ENCODE measurements at regions not wholly inside any gene's neighbourhood (a gene's known extent, or its start where the extent isn't known, plus 50 kb on each side); places are given as distances from the start of the nearest gene placed in this dataset.

DNA sequence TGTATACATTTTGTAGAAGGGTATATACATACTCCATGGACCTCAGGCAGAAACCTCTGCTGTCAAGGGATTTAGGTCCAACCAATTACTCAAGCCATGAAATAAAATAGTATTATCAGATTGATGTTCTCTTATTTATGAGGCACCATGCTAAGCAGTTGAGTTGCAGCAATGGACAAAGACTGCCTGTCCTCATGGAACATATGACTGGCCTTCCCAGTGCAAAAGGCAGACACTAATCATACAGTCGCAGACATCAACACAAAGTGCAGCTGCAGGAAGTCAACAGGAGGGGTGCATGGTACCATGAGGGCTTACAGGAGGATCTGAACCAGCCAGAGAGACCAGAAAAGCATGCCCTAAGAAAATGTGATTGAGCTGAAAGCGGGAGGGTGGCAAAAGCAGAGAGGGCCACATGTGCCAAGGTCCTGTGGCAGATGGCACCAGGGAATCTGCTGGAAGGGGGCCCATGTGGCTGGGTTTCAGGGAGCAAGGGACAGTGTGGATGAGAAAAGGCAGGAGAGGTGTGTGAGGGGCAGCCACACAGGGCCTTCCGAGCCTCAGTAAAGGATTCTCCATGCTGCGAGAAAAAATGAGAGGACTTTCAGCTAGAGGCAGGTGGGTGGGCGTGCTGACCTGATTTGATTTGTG lies 61.4 kb upstream of the RNF152 start:
- peaks cover 0 to 4% (median 0%) of the 10 kb centered on the region in 11 experiments; a peak in 1 of 22 replicates for H4K20me1 ChIP-seq
- peaks cover 0 to 82% (median 0%) of the 10 kb centered on the region in 11 experiments; a peak in 4 of 22 replicates for H3K27me3 ChIP-seq
- H3K4me1 ChIP-seq = peaks cover 20 to 48% (median 34%) of the 10 kb centered on the region in 10 experiments
- H3K27ac ChIP-seq = no peak overlapping the region
- no peak overlapping the region for H3K4me2 ChIP-seq
- peaks cover 0 to 10% (median 0%) of the 10 kb centered on the region in 11 experiments; a peak in 3 of 22 replicates for H3K36me3 ChIP-seq
- H3K4me3 ChIP-seq = no peak overlapping the region
- no peak for TF ChIP-seq Cebpa-rat (IDR thresholded peaks at IDR 0.05)
- peaks cover 35 to 58% (median 51%) of the 10 kb centered on the region in 11 experiments for H3K9me3 ChIP-seq (replicated peaks in 1 of 11)
- H3K9ac ChIP-seq = no peak overlapping the region

- Histone ChIP-seq H3K9ac (no peak overlapping the region), H3K27me3 (peaks cover 0 to 82% (median 0%) of the 10 kb centered on the region in 11 experiments; a peak in 5 of 22 replicates), H3K4me3 (no peak overlapping the region), H3K4me2 (no peak overlapping the region), H3K4me1 (peaks cover 19 to 45% (median 33%) of the 10 kb centered on the region in 10 experiments), H3K9me3 (replicated peaks in 1 of 11) (peaks cover 29 to 52% (median 45%) of the 10 kb centered on the region in 11 experiments), H3K27ac (no peak overlapping the region), H4K20me1 (peaks cover 0 to 4% (median 0%) of the 10 kb centered on the region in 11 experiments; a peak in 1 of 22 replicates), H3K36me3 (peaks cover 0 to 10% (median 0%) of the 10 kb centered on the region in 11 experiments; a peak in 3 of 22 replicates)
- TF ChIP-seq Cebpa-rat (IDR thresholded peaks at IDR 0.05) = no peak
Observed at GRCh38 chr18:61953641-61954040, 60.8 kb upstream of the RNF152 start.

DNA sequence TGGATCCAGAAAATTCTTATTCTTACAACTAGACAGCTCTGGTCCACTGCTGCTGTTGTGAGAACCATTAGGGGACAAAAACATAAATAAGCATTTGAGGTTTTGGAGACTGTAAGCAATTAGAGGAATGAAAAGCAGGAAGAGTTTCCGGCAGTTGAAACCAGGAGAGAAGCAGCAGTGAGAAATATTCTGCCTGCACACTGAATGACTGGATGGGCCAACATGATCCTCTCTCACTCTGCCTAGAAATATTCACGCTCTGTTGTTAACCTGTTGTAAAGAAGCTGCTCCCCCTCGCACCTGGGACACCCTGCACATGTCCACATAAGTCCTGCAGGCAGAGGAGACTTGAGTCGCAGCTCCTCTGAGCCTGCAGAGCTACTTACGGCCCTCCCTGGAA lies 60.4 kb upstream of the RNF152 start:
- no peak overlapping the region for H3K27ac ChIP-seq
- H3K4me1 ChIP-seq = peaks cover 15 to 47% (median 34%) of the 10 kb centered on the region in 10 experiments
- no peak for TF ChIP-seq Cebpa-rat (IDR thresholded peaks at IDR 0.05)
- H3K27me3 ChIP-seq = peaks cover 0 to 82% (median 0%) of the 10 kb centered on the region in 11 experiments; a peak in 5 of 22 replicates
- H4K20me1 ChIP-seq = peaks cover 0 to 4% (median 0%) of the 10 kb centered on the region in 11 experiments; a peak in 1 of 22 replicates
- H3K9ac ChIP-seq = no peak overlapping the region
- H3K36me3 ChIP-seq = peaks cover 0 to 10% (median 0%) of the 10 kb centered on the region in 11 experiments; a peak in 3 of 22 replicates
- H3K9me3 ChIP-seq (replicated peaks in 1 of 11) = peaks cover 24 to 48% (median 40%) of the 10 kb centered on the region in 11 experiments
- no peak overlapping the region for H3K4me2 ChIP-seq
- no peak overlapping the region for H3K4me3 ChIP-seq

DNA sequence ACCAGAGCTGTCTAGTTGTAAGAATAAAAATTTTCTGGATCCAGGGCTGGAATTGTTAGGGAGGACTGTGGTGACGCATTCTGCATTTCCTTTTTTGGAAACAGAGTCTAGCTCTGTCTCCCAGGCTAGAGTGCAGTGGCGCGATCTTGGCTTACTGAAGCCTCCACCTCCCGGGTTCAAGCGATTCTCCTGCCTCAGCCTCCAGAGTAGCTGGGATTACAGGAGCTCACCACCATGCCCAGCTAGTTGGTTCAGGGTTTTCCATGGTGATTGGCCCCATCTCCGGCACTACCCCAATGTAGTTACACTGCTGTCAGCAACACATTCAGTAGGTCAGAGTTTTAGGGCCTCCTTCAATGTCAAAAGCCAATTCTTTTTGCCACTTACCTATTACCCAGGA lies 58.6 kb upstream of the RNF152 start:
- H4K20me1 ChIP-seq = peaks cover 0 to 4% (median 0%) of the 10 kb centered on the region in 11 experiments; a peak in 1 of 22 replicates

DNA sequence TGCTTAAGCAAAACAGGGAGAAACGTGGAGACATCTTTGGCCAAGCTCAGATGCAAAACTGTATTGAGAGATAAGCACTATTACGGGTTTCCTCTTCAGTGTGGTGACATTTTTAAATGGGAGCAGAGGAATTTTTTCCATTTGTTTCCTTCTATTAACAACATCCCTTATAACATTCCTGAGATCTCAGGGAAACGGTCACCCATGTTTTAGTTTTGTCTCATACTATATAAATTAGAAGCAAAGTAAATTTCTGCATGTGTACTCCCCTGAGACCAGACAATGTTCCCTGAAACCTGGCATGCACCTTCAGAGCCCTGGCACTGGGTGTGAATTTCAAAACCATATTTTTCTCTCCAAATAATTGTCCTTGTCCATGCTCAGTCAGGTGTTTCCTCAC lies 57.6 kb upstream of the RNF152 start:
- no peak for TF ChIP-seq Cebpa-rat (IDR thresholded peaks at IDR 0.05)
- H3K36me3 ChIP-seq = no peaks in the 10 kb centered on the region; a peak in 1 of 22 replicates
- peaks cover 0 to 85% (median 0%) of the 10 kb centered on the region in 11 experiments; a peak in 5 of 22 replicates for H3K27me3 ChIP-seq
- no peak overlapping the region for H3K4me2 ChIP-seq
- H3K4me3 ChIP-seq = no peak overlapping the region
- H3K9ac ChIP-seq = no peak overlapping the region
- peaks cover 0 to 20% (median 14%) of the 10 kb centered on the region in 11 experiments; a peak in 16 of 22 replicates for H3K9me3 ChIP-seq (replicated peaks in 1 of 11)
- H3K4me1 ChIP-seq = peaks cover 6 to 26% (median 16%) of the 10 kb centered on the region in 10 experiments
- no peak overlapping the region for H3K27ac ChIP-seq
- peaks cover 0 to 4% (median 0%) of the 10 kb centered on the region in 11 experiments; a peak in 1 of 22 replicates for H4K20me1 ChIP-seq

More for the DNA sequence above, 58.6 kb upstream of the RNF152 start:
- Histone ChIP-seq H3K9me3 (replicated peaks in 1 of 11) (peaks cover 7 to 30% (median 23%) of the 10 kb centered on the region in 11 experiments; a peak in 21 of 22 replicates), H3K4me2 (no peak overlapping the region), H3K9ac (no peak overlapping the region), H3K4me3 (no peak overlapping the region), H3K36me3 (no peaks in the 10 kb centered on the region; a peak in 1 of 22 replicates), H3K4me1 (peaks cover 6 to 36% (median 26%) of the 10 kb centered on the region in 10 experiments), H3K27ac (no peak overlapping the region), H3K27me3 (peaks cover 0 to 86% (median 0%) of the 10 kb centered on the region in 11 experiments; a peak in 5 of 22 replicates)
- TF ChIP-seq Cebpa-rat (IDR thresholded peaks at IDR 0.05) = no peak

DNA sequence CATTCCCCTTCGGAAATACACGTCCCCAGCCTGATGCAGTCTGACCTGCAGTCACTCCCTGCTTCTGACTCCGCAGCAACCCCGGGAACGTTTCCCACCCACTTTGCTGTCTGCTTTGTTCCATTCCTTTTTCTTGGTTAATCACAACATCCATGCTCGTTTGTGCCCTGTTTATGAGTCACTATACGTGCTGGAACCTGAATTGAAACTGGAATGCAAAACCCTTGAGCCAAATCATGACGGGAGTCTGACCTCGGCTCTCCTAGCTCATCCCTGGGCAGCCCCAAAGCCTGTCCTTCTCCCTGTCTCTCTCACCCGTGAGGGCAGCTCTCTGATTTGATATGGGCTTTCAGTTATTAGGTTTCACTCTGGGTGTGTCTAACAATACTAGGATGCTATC lies 57.1 kb upstream of the RNF152 start:
- Histone ChIP-seq H3K4me3 (no peak overlapping the region), H3K4me2 (no peak overlapping the region), H3K27ac (no peak overlapping the region), H3K4me1 (peaks cover 6 to 24% (median 13%) of the 10 kb centered on the region in 10 experiments), H3K36me3 (no peaks in the 10 kb centered on the region; a peak in 1 of 22 replicates), H3K9ac (no peak overlapping the region), H3K27me3 (peaks cover 0 to 85% (median 0%) of the 10 kb centered on the region in 11 experiments; a peak in 5 of 22 replicates), H3K9me3 (replicated peaks in 1 of 11) (peaks cover 0 to 15% (median 10%) of the 10 kb centered on the region in 11 experiments; a peak in 14 of 22 replicates), H4K20me1 (peaks cover 0 to 4% (median 0%) of the 10 kb centered on the region in 11 experiments; a peak in 1 of 22 replicates)
- no peak for TF ChIP-seq Cebpa-rat (IDR thresholded peaks at IDR 0.05)

- peaks cover 0 to 9% (median under 1%) of the 10 kb centered on the region in 11 experiments; a peak in 7 of 22 replicates for H3K9me3 ChIP-seq (replicated peaks in 1 of 11)
- H4K20me1 ChIP-seq = peaks cover 0 to 4% (median 0%) of the 10 kb centered on the region in 11 experiments; a peak in 1 of 22 replicates
- peaks cover 0 to 88% (median 0%) of the 10 kb centered on the region in 11 experiments; a peak in 5 of 22 replicates for H3K27me3 ChIP-seq
- peak overlapping the region in 5 of 11 experiments; percentile 20 to 58 (median 55); a peak in 6 of 22 replicates for H3K4me2 ChIP-seq
- no peak overlapping the region for H3K27ac ChIP-seq
- TF ChIP-seq Cebpa-rat (IDR thresholded peaks at IDR 0.05) = no peak
- H3K9ac ChIP-seq = no peak overlapping the region
- no peaks in the 10 kb centered on the region for H3K36me3 ChIP-seq
- no peak overlapping the region for H3K4me3 ChIP-seq
- peaks cover 6 to 20% (median 13%) of the 10 kb centered on the region in 10 experiments for H3K4me1 ChIP-seq
Observed at GRCh38 chr18:61948846-61949438, 56.1 kb upstream of the RNF152 start.

DNA sequence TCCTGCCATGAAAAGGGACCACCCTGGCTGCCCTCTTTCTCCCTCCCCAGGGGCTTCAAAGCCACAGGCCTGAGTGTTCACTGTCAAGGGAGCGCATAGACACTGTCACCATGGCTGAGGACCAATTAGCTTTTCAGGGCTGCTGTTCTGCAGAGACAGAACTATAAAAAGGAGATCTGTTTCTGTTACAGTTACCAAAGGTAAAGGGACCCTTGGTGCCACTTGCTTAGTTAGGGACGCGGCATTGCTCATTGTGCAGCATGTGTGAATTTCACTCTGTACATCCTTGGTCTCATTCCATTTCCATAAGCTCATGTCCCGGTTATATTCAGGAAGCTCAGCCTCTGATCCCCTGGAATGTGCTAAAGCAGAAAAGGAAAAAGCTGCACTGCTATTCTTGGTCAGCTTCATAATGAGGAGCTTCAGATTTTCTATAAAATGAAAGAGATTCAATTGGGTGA lies 55.5 kb upstream of the RNF152 start:
- H4K20me1 ChIP-seq = peaks cover 0 to 4% (median 0%) of the 10 kb centered on the region in 11 experiments; a peak in 1 of 22 replicates
- H3K4me1 ChIP-seq = peaks cover 6 to 20% (median 13%) of the 10 kb centered on the region in 10 experiments
- no peak for TF ChIP-seq Cebpa-rat (IDR thresholded peaks at IDR 0.05)
- H3K9me3 ChIP-seq (replicated peaks in 1 of 11) = peaks cover 0 to 7% (median 0%) of the 10 kb centered on the region in 11 experiments; a peak in 4 of 22 replicates
- H3K9ac ChIP-seq = no peak overlapping the region
- H3K4me3 ChIP-seq = no peak overlapping the region
- H3K27me3 ChIP-seq = peaks cover 0 to 88% (median 0%) of the 10 kb centered on the region in 11 experiments; a peak in 5 of 22 replicates
- H3K27ac ChIP-seq = no peak overlapping the region
- H3K36me3 ChIP-seq = no peaks in the 10 kb centered on the region
- H3K4me2 ChIP-seq = peak overlapping the region in 8 of 11 experiments; percentile 20 to 58 (median 45); a peak in 14 of 22 replicates
